Gastrocnemius medialis (tissue), 4 donors: ENCODE measurements at regions not wholly inside any gene's neighbourhood (a gene's known extent, or its start where the extent isn't known, plus 50 kb on each side); places are given as distances from the start of the nearest gene placed in this dataset.

ENCODE experiments used
- ATAC-seq, 2 donors: fragments of 150-250 bp; one replicate each; pipeline ENCODE4 v1.9.1; 2016
- DNase-seq, 2 donors: peaks; one replicate each; pipeline ENCODE4 v3.0.0-alpha.2; 2019
- H3K27ac ChIP-seq, 4 donors: fragments of 200-600 bp; sonication (generic); 1 replicate in 1 of 4; 2 replicates in 3 of 4; pipeline ENCODE4 v1.5.1; 2016 to 2018; ENCODE audit warnings: mild to moderate bottlenecking in 2 of 4, moderate library complexity in 1 of 4
- H3K27me3 ChIP-seq, 3 donors: fragments of 200-600 bp; sonication (generic) in 2 of 3; 1 replicate in 1 of 3; 2 replicates in 2 of 3; pipeline versions ENCODE4 v1.5.1 to v1.6.0; 2016 to 2019; ENCODE audit warnings: mild to moderate bottlenecking in 1 of 3, moderate library complexity in 1 of 3
- H3K36me3 ChIP-seq, 2 donors: fragments of 200-600 bp; sonication (generic) in 1 of 2; one replicate each; pipeline ENCODE4 v1.5.1; 2017 to 2018
- H3K4me1 ChIP-seq, 2 donors: fragments of 200-600 bp; sonication (generic) in 1 of 2; one replicate each; pipeline ENCODE4 v1.5.1; 2016 to 2017; ENCODE audit warnings: mild to moderate bottlenecking in 2 of 2
- H3K4me3 ChIP-seq, 4 donors: fragments of 200-600 bp; sonication (generic) in 3 of 4; 1 replicate in 1 of 4; 2 replicates in 3 of 4; pipeline ENCODE4 v1.5.1; 2016 to 2019; ENCODE audit warnings: mild to moderate bottlenecking in 2 of 4
- H3K9me3 ChIP-seq, 3 donors: fragments of 200-600 bp; sonication (generic) in 2 of 3; 1 replicate in 1 of 3; 2 replicates in 2 of 3; pipeline ENCODE4 v1.5.1; 2016 to 2019
- POLR2A ChIP-seq, 2 donors: fragments of 450-650 bp; IDR thresholded peaks; one replicate each; pipeline ENCODE4 v1.6.1; 2017; ENCODE audit warnings: antibody characterized with exemption in 2 of 2, mild to moderate bottlenecking in 2 of 2, moderate library complexity in 2 of 2
- in situ Hi-C, 4 donors: fragments of 200-750 bp; cut with MboI; loops; one replicate each; pipeline versions ENCODE4 v1.15.0 to v1.8.0; 2017; ENCODE audit warnings: low sequenced_read_pairs in 4 of 4
- intact Hi-C: fragments of 100-400 bp; cut with DNase I; formaldehyde crosslinking; loops from one replicate; pipeline ENCODE4 v1.15.1; 2023; ENCODE audit warnings: low total_unique reads
- TF ChIP-seq, protein P1 (sequence below), 5 experiments: fragments of 450-650 bp in 3 of 5; fragments of 200-600 bp in 2 of 5; sonication (generic) in 2 of 5; IDR thresholded peaks in 4 of 5; conservative IDR thresholded peaks in 1 of 5; 1 replicate in 4 of 5; 2 replicates in 1 of 5; pipeline ENCODE4 v1.5.1; 2016 to 2019; ENCODE audit warnings: antibody characterized with exemption in 5 of 5, mild to moderate bottlenecking in 3 of 5, moderate library complexity in 3 of 5

DNA sequence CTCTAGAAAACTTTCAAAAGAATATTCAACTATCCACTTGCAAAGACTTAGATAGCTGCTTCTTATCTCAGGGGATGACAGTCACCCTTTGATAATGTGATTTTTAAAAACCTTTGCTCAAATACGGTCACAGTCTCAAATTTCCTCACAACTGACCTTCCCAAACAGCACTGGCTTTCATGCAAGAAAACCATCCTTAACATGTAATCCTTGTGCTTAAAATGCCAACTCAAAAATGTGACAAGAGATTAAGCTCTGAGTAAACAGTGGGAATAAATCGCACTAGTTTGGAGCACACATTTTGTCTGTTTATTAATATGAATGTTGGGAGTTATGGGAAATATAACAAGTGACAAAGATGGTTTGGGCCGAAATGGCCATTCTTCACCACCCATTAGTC lies 87.5 kb upstream of the CCBE1 start:
- ATAC-seq = no peak
- intact Hi-C loops (no loop called here), in situ Hi-C loops (loop anchor here in 1 of 4 donors (25.0 kb wide), 1 partner anchor 97 kb away; the partner anchor contains the start of gene CCBE1)
- Histone ChIP-seq H3K4me1 (no peaks in the 10 kb centered on the region), H3K27me3 (no peaks in the 10 kb centered on the region), H3K36me3 (no peaks in the 10 kb centered on the region), H3K9me3 (no peaks in the 10 kb centered on the region), H3K27ac (no peak overlapping the region), H3K4me3 (no peak overlapping the region)
- DNase-seq = no peak
- TF ChIP-seq, protein P1, sequence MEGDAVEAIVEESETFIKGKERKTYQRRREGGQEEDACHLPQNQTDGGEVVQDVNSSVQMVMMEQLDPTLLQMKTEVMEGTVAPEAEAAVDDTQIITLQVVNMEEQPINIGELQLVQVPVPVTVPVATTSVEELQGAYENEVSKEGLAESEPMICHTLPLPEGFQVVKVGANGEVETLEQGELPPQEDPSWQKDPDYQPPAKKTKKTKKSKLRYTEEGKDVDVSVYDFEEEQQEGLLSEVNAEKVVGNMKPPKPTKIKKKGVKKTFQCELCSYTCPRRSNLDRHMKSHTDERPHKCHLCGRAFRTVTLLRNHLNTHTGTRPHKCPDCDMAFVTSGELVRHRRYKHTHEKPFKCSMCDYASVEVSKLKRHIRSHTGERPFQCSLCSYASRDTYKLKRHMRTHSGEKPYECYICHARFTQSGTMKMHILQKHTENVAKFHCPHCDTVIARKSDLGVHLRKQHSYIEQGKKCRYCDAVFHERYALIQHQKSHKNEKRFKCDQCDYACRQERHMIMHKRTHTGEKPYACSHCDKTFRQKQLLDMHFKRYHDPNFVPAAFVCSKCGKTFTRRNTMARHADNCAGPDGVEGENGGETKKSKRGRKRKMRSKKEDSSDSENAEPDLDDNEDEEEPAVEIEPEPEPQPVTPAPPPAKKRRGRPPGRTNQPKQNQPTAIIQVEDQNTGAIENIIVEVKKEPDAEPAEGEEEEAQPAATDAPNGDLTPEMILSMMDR (IDR thresholded peaks at IDR 0.05 in 4 of 5, conservative IDR thresholded peaks at IDR 0.05 in 1 of 5) = no peak
- no peak for TF ChIP-seq POLR2A (IDR thresholded peaks at IDR 0.05)

- H3K4me1 ChIP-seq = no peaks in the 10 kb centered on the region
- H3K27me3 ChIP-seq = no peaks in the 10 kb centered on the region
- in situ Hi-C loops = loop anchor here in 1 of 4 donors (25.0 kb wide), 1 partner anchor 96 kb away; the partner anchor contains the start of gene CCBE1
- no peak overlapping the region for H3K27ac ChIP-seq
- no peak overlapping the region for H3K4me3 ChIP-seq
- ATAC-seq (no peak), DNase-seq (no peak)
- no peaks in the 10 kb centered on the region for H3K36me3 ChIP-seq
- H3K9me3 ChIP-seq = no peaks in the 10 kb centered on the region
- TF ChIP-seq, protein P1 (IDR thresholded peaks at IDR 0.05 in 4 of 5, conservative IDR thresholded peaks at IDR 0.05 in 1 of 5) = no peak
- no peak for TF ChIP-seq POLR2A (IDR thresholded peaks at IDR 0.05)
- intact Hi-C loops = no loop called here
Measured at GRCh38 chr18:59783138-59783537, 85.9 kb upstream of the CCBE1 start.

DNA sequence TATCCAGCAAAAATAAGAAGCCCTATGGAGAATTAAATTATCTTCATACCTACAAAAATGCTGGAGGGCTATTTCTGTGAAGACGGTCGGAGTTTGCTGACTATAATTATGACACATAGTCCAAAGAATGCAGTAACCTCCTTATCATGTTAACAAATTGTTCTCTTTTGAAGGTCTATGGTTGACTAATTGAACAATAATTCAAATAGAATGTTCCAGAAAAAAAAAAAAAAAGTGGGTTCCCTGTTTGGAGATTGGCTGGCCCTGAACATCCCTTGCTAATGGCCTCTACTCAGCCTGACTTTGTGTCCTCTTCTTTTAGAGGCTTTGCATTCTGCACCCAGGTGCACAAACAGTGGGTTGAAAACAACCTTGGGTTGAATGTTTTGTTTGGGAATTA lies 82.8 kb upstream of the CCBE1 start:
- Histone ChIP-seq H3K27me3 (no peaks in the 10 kb centered on the region), H3K36me3 (no peaks in the 10 kb centered on the region), H3K4me3 (no peak overlapping the region), H3K9me3 (no peaks in the 10 kb centered on the region), H3K4me1 (no peaks in the 10 kb centered on the region), H3K27ac (no peak overlapping the region)
- intact Hi-C loops (no loop called here), in situ Hi-C loops (loop anchor here in 1 of 4 donors (25.0 kb wide), 1 partner anchor 93 kb away; the partner anchor contains the start of gene CCBE1)
- TF ChIP-seq, protein P1 (IDR thresholded peaks at IDR 0.05 in 4 of 5, conservative IDR thresholded peaks at IDR 0.05 in 1 of 5) = no peak
- TF ChIP-seq POLR2A (IDR thresholded peaks at IDR 0.05) = no peak
- ATAC-seq (no peak), DNase-seq (no peak)

GRCh38 chr18:59778434-59778833 lies 81.2 kb upstream of the CCBE1 start:
- ATAC-seq (no peak), DNase-seq (no peak)
- no peaks in the 10 kb centered on the region for H3K27me3 ChIP-seq
- no peak overlapping the region for H3K27ac ChIP-seq
- intact Hi-C loops (no loop called here), in situ Hi-C loops (loop anchor here in 1 of 4 donors (25.0 kb wide), 1 partner anchor 91 kb away; the partner anchor contains the start of gene CCBE1)
- H3K36me3 ChIP-seq = no peaks in the 10 kb centered on the region
- no peaks in the 10 kb centered on the region for H3K4me1 ChIP-seq
- no peak for TF ChIP-seq POLR2A (IDR thresholded peaks at IDR 0.05)
- TF ChIP-seq, protein P1 (IDR thresholded peaks at IDR 0.05 in 4 of 5, conservative IDR thresholded peaks at IDR 0.05 in 1 of 5) = no peak
- H3K9me3 ChIP-seq = no peaks in the 10 kb centered on the region
- no peak overlapping the region for H3K4me3 ChIP-seq

DNA sequence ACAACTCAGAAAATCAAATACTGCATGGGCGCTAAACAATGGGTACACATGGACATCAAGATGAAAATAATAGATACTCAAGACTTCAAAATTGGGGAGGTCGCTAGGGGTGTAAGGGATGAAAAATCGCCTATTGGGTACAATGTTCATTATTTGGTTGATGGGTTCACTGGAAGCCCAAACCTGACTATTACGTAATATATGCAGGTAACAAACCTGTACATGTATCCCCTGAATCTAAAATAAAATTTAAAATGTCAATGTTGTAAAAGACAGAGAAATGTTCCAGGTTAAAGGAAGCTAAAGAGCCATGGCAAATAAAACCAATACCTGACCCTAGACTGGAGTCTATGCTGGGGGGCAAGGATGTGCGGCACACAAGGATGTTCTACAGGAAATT lies 80.4 kb upstream of the CCBE1 start:
- ATAC-seq = no peak
- Histone ChIP-seq H3K9me3 (no peaks in the 10 kb centered on the region), H3K27ac (no peak overlapping the region), H3K36me3 (no peaks in the 10 kb centered on the region), H3K4me1 (no peaks in the 10 kb centered on the region), H3K4me3 (no peak overlapping the region), H3K27me3 (no peaks in the 10 kb centered on the region)
- TF ChIP-seq, protein P1 (IDR thresholded peaks at IDR 0.05 in 4 of 5, conservative IDR thresholded peaks at IDR 0.05 in 1 of 5) = no peak
- no peak for TF ChIP-seq POLR2A (IDR thresholded peaks at IDR 0.05)
- no peak for DNase-seq
- in situ Hi-C loops = loop anchor here in 1 of 4 donors (25.0 kb wide), 1 partner anchor 90 kb away; the partner anchor contains the start of gene CCBE1
- intact Hi-C loops = no loop called here
